HEK293 (cell line): ENCODE measurements at regions not wholly inside any gene's neighbourhood (a gene's known extent, or its start where the extent isn't known, plus 50 kb on each side); places are given as distances from the start of the nearest gene placed in this dataset.

Experiments used
- REPIN1 ChIP-seq: fragments of 450-650 bp; formaldehyde crosslinking; IDR thresholded peaks from 2 replicates; pipeline ENCODE4 v1.5.1; 2017; ENCODE audit warnings: missing biosample characterization, missing genetic modification characterization, low read depth
- TCF7L2 ChIP-seq: IDR thresholded peaks from 2 replicates; pipeline ENCODE4 v1.6.1; 2011; ENCODE audit warnings: low read depth, mild to moderate bottlenecking, inconsistent platforms, low read length, moderate library complexity, borderline replicate concordance
- ZBTB17 ChIP-seq: fragments of 450-650 bp; formaldehyde crosslinking; IDR thresholded peaks from 2 replicates; pipeline ENCODE4 v1.5.1; 2016; ENCODE audit warnings: missing biosample characterization, missing genetic modification characterization
- ZEB2 ChIP-seq: fragments of 450-650 bp; formaldehyde crosslinking; IDR thresholded peaks from 2 replicates; pipeline ENCODE4 v1.5.1; 2016; ENCODE audit warnings: missing biosample characterization, missing genetic modification characterization
- ZNF175 ChIP-seq: fragments of 450-650 bp; formaldehyde crosslinking; IDR thresholded peaks from 2 replicates; pipeline ENCODE4 v1.5.1; 2016; ENCODE audit warnings: missing biosample characterization, missing genetic modification characterization
- ZNF184 ChIP-seq: fragments of 450-650 bp; IDR thresholded peaks from 2 replicates; pipeline ENCODE4 v1.5.1; 2018; ENCODE audit warnings: missing biosample characterization, mild to moderate bottlenecking, missing genetic modification characterization
- ZNF660 ChIP-seq: fragments of 450-650 bp; IDR thresholded peaks from 2 replicates; pipeline ENCODE4 v1.5.1; 2018; ENCODE audit warnings: missing biosample characterization, mild to moderate bottlenecking, missing genetic modification characterization
- TF ChIP-seq, protein P1 (sequence below): fragments of 450-650 bp; formaldehyde crosslinking; IDR thresholded peaks from 2 replicates; pipeline ENCODE4 v1.5.1; 2016; ENCODE audit warnings: missing biosample characterization, missing genetic modification characterization
- TF ChIP-seq, protein P2 (sequence below): fragments of 450-650 bp; IDR thresholded peaks from 2 replicates; pipeline ENCODE4 v1.5.1; 2018; ENCODE audit warnings: missing biosample characterization, missing genetic modification characterization
- TF ChIP-seq, protein P3 (sequence below): sonication (generic); formaldehyde crosslinking; IDR thresholded peaks from 2 replicates; pipeline ENCODE4 v1.8.1; 2022; ENCODE audit warnings: mild to moderate bottlenecking, moderate library complexity, missing genetic modification reagents
- TF ChIP-seq, protein P4 (sequence below): fragments of 450-650 bp; IDR thresholded peaks from 2 replicates; pipeline ENCODE4 v1.5.1; 2018; ENCODE audit warnings: missing biosample characterization, mild to moderate bottlenecking, missing genetic modification characterization

DNA sequence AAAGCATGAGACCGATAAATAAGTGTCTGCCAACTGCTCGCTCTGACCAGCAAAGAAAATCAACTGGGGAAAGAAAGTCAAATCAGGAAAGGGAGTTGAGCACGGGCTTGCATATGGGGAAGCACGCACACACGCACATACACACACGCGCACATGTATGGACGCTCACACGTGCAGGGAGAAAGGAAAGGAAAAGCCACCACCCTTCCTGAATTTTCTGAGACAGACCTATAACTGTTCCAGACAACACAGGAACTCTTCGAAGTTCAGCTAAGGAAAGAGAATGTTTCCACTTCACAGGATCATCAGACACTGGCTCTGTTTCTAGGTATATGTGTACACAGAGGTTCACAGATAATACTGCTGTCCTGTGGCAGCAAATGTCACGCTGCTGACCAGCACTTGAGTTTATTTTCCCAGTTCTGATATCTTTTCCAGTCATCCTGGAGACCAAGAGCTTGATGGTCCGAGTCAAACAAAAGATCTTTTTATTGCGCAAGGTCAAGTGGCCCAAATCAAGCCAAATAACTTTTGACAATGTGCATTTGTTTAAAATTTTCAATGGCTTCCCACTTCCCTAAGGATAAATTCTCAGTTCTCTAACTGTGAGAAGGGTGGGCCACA lies 82.1 kb upstream of the TMCC3 start:
- TF ChIP-seq ZNF175 (tag by site-specific recombination) (no peak), ZEB2 (tag by site-specific recombination) (no peak), ZBTB17 (no peak), ZNF184 (tag by site-specific recombination) (no peak), REPIN1 (no peak), TCF7L2 (no peak), ZNF660 (tag by site-specific recombination) (no peak)
- TF ChIP-seq, protein P1, sequence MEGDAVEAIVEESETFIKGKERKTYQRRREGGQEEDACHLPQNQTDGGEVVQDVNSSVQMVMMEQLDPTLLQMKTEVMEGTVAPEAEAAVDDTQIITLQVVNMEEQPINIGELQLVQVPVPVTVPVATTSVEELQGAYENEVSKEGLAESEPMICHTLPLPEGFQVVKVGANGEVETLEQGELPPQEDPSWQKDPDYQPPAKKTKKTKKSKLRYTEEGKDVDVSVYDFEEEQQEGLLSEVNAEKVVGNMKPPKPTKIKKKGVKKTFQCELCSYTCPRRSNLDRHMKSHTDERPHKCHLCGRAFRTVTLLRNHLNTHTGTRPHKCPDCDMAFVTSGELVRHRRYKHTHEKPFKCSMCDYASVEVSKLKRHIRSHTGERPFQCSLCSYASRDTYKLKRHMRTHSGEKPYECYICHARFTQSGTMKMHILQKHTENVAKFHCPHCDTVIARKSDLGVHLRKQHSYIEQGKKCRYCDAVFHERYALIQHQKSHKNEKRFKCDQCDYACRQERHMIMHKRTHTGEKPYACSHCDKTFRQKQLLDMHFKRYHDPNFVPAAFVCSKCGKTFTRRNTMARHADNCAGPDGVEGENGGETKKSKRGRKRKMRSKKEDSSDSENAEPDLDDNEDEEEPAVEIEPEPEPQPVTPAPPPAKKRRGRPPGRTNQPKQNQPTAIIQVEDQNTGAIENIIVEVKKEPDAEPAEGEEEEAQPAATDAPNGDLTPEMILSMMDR (tag by site-specific recombination), result no peak
- TF ChIP-seq, protein P2, sequence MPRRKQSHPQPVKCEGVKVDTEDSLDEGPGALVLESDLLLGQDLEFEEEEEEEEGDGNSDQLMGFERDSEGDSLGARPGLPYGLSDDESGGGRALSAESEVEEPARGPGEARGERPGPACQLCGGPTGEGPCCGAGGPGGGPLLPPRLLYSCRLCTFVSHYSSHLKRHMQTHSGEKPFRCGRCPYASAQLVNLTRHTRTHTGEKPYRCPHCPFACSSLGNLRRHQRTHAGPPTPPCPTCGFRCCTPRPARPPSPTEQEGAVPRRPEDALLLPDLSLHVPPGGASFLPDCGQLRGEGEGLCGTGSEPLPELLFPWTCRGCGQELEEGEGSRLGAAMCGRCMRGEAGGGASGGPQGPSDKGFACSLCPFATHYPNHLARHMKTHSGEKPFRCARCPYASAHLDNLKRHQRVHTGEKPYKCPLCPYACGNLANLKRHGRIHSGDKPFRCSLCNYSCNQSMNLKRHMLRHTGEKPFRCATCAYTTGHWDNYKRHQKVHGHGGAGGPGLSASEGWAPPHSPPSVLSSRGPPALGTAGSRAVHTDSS (tag by site-specific recombination), result no peak
- TF ChIP-seq, protein P3, sequence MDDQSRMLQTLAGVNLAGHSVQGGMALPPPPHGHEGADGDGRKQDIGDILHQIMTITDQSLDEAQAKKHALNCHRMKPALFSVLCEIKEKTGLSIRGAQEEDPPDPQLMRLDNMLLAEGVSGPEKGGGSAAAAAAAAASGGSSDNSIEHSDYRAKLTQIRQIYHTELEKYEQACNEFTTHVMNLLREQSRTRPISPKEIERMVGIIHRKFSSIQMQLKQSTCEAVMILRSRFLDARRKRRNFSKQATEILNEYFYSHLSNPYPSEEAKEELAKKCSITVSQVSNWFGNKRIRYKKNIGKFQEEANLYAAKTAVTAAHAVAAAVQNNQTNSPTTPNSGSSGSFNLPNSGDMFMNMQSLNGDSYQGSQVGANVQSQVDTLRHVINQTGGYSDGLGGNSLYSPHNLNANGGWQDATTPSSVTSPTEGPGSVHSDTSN (CRISPR knock-in tag), result no peak
- TF ChIP-seq, protein P4, sequence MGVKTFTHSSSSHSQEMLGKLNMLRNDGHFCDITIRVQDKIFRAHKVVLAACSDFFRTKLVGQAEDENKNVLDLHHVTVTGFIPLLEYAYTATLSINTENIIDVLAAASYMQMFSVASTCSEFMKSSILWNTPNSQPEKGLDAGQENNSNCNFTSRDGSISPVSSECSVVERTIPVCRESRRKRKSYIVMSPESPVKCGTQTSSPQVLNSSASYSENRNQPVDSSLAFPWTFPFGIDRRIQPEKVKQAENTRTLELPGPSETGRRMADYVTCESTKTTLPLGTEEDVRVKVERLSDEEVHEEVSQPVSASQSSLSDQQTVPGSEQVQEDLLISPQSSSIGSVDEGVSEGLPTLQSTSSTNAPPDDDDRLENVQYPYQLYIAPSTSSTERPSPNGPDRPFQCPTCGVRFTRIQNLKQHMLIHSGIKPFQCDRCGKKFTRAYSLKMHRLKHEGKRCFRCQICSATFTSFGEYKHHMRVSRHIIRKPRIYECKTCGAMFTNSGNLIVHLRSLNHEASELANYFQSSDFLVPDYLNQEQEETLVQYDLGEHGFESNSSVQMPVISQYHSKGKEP (tag by site-specific recombination), result no peak
